ENCODE measurements at regions not wholly inside any gene's neighbourhood (a gene's known extent, or its start where the extent isn't known, plus 50 kb on each side); places are given as distances from the start of the nearest gene placed in this dataset.

- TF ChIP-seq CTCF (IDR thresholded peaks at IDR 0.05) (no peak), EZH2 (IDR thresholded peaks at IDR 0.05) (no peak)
These were observed 100.5 kb upstream of the FGF10 start for GRCh38 chr5:44489759-44490158.
